ENCODE measurements at regions not wholly inside any gene's neighbourhood (a gene's known extent, or its start where the extent isn't known, plus 50 kb on each side); places are given as distances from the start of the nearest gene placed in this dataset.

GRCh38 chr15:69855258-69856000 lies 242.3 kb downstream of the TLE3 start:
- Histone ChIP-seq H3K36me3 (no peaks in the 10 kb centered on the region), H3K27ac (no peak overlapping the region), H3K4me1 (no peaks in the 10 kb centered on the region), H3K9me3 (no peaks in the 10 kb centered on the region), H3K27me3 (peaks cover 0 to 8% of the 10 kb centered on the region in 2 donors), H3K4me3 (no peak overlapping the region)
- no peak for DNase-seq
- intact Hi-C loops (cut with DNase I; ENCODE audit: low total_unique reads): no loop called here
- TF ChIP-seq, protein P1, sequence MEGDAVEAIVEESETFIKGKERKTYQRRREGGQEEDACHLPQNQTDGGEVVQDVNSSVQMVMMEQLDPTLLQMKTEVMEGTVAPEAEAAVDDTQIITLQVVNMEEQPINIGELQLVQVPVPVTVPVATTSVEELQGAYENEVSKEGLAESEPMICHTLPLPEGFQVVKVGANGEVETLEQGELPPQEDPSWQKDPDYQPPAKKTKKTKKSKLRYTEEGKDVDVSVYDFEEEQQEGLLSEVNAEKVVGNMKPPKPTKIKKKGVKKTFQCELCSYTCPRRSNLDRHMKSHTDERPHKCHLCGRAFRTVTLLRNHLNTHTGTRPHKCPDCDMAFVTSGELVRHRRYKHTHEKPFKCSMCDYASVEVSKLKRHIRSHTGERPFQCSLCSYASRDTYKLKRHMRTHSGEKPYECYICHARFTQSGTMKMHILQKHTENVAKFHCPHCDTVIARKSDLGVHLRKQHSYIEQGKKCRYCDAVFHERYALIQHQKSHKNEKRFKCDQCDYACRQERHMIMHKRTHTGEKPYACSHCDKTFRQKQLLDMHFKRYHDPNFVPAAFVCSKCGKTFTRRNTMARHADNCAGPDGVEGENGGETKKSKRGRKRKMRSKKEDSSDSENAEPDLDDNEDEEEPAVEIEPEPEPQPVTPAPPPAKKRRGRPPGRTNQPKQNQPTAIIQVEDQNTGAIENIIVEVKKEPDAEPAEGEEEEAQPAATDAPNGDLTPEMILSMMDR (IDR thresholded peaks at IDR 0.05): no peak

GRCh38 chr15:69857250-69857649 lies 240.5 kb downstream of the TLE3 start:
- no peaks in the 10 kb centered on the region for H3K9me3 ChIP-seq
- H3K27ac ChIP-seq: no peak overlapping the region
- DNase-seq: no peak
- H3K27me3 ChIP-seq: peaks cover 0 to 5% of the 10 kb centered on the region in 2 donors
- intact Hi-C loops (cut with DNase I; ENCODE audit: low total_unique reads): no loop called here
- no peak overlapping the region for H3K4me3 ChIP-seq
- H3K4me1 ChIP-seq: no peaks in the 10 kb centered on the region
- TF ChIP-seq, protein P1 (IDR thresholded peaks at IDR 0.05): no peak
- H3K36me3 ChIP-seq: no peaks in the 10 kb centered on the region

DNA sequence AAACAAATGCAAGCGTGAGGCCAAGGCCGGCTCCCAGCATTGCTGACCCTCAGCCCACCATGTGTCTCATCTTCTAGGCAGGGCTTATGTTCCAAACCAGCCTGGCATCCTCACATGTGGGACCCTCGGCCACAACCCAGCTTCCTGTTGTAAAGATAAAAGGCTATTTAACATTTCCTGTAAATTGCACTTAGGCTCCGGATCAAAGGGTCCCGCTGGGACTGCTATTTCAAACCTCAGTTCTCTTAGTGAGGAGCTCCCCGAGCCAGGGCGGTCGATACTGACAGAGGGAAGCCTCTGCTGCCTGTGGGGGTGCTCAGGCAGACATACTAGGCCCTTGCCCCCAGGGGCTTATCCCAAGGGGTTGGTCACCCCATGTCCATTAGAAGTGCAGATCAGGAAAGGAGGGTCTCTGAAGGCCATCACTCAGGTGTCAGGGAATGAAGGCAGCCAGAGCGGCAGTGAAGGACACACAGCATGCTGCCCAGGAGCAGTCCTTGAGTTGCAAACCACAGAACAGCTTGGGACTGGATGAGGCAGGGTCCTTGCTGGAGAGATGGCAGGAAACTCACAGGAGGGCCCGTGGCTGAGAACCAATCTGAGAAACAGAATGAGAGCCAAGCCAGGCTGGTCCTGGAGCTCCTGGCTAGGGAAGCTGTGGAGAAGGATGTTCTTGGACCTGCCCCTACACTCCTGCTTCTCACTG lies 239.9 kb downstream of the TLE3 start:
- Histone ChIP-seq H3K4me3 (no peak overlapping the region), H3K27me3 (peaks cover 0 to 5% of the 10 kb centered on the region in 2 donors), H3K27ac (no peak overlapping the region), H3K36me3 (no peaks in the 10 kb centered on the region), H3K4me1 (no peaks in the 10 kb centered on the region), H3K9me3 (no peaks in the 10 kb centered on the region)
- DNase-seq: no peak
- TF ChIP-seq, protein P1 (IDR thresholded peaks at IDR 0.05): no peak
- intact Hi-C loops (cut with DNase I; ENCODE audit: low total_unique reads): no loop called here

- Histone ChIP-seq H3K4me3 (no peak overlapping the region), H3K9me3 (no peaks in the 10 kb centered on the region), H3K27ac (no peak overlapping the region), H3K36me3 (no peaks in the 10 kb centered on the region), H3K4me1 (no peaks in the 10 kb centered on the region), H3K27me3 (peaks cover 0 to 5% of the 10 kb centered on the region in 2 donors)
- TF ChIP-seq, protein P1 (IDR thresholded peaks at IDR 0.05): no peak
- no peak for DNase-seq
- intact Hi-C loops (cut with DNase I; ENCODE audit: low total_unique reads): no loop called here
Observed at GRCh38 chr15:69858456-69858855, 239.3 kb downstream of the TLE3 start.

DNA sequence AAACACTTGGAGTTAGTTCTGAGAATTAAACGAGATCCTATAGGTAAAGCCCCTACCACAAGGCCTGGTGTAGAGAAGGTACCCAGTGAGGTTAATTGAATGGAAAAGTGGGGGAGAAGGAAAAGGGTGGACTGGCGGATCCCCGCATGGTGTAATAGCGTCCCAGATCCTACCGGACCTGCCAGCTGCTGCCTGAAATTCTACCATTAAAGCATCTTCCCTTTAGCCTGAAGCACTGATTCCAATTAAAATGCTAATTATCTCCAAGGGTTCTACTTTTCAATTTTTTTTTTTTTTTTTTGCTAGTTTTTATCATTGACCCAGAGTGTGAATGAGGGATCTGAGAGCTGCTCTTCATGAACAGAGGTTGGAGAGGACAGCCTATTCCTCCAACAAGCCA lies 237.9 kb downstream of the TLE3 start:
- intact Hi-C loops (cut with DNase I; ENCODE audit: low total_unique reads): no loop called here
- no peak overlapping the region for H3K27ac ChIP-seq
- no peak for DNase-seq

More for the DNA sequence above, 237.9 kb downstream of the TLE3 start:
- Histone ChIP-seq H3K4me3 (no peak overlapping the region), H3K36me3 (no peaks in the 10 kb centered on the region), H3K27me3 (peaks cover 0 to 5% of the 10 kb centered on the region in 2 donors), H3K4me1 (no peaks in the 10 kb centered on the region), H3K9me3 (no peaks in the 10 kb centered on the region)
- TF ChIP-seq, protein P1 (IDR thresholded peaks at IDR 0.05): no peak
